GM12873 (cell line): ENCODE measurements at regions not wholly inside any gene's neighbourhood (a gene's known extent, or its start where the extent isn't known, plus 50 kb on each side); places are given as distances from the start of the nearest gene placed in this dataset.

Source experiments
- CTCF ChIP-seq: IDR thresholded peaks from 2 replicates; pipeline ENCODE4 v1.5.1; 2012; ENCODE audit warnings: low read depth, mild to moderate bottlenecking, moderate library complexity, low read length, control low read depth; ENCODE audit not compliant: insufficient read depth; ENCODE audit errors: missing control alignments

- no peak for TF ChIP-seq CTCF
These were observed 1854.6 kb upstream of the WWC1 start for GRCh38 chr5:166436872-166437271.

- TF ChIP-seq CTCF = no peak
These were observed 1805.1 kb upstream of the WWC1 start for GRCh38 chr5:166486348-166486747.

GRCh38 chr5:166488560-166488959 lies 1802.9 kb upstream of the WWC1 start:
- TF ChIP-seq CTCF = no peak

GRCh38 chr5:166493040-166493439 lies 1798.4 kb upstream of the WWC1 start:
- no peak for TF ChIP-seq CTCF

- TF ChIP-seq CTCF = no peak
These were observed 1797.8 kb upstream of the WWC1 start for GRCh38 chr5:166493612-166494011.

- no peak for TF ChIP-seq CTCF
These were observed 1793.8 kb upstream of the WWC1 start for GRCh38 chr5:166497496-166498104.

- TF ChIP-seq CTCF = no peak
These were observed 1791.8 kb upstream of the WWC1 start for GRCh38 chr5:166499447-166500240.
